ENCODE measurements at regions not wholly inside any gene's neighbourhood (a gene's known extent, or its start where the extent isn't known, plus 50 kb on each side); places are given as distances from the start of the nearest gene placed in this dataset.

DNA sequence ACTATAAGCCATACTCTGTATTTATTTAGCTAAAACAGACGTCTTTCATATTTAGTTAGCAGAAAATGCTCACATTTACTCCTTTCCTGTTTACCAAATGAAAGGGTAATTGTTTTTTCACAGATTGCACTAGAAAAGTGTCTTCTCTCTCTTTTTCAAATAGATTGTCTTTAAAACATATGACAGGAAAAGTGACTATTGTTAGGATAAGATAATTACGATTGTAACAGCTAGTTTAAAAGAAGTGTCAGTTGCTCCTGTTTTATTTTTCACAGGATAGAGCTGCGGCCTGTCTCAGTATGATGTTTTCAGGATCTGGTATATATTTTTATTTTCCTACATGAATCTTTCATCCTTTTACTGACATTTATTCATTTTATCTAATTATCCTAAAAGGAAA is 353.5 kb downstream of the FBXO8 start:
- TF ChIP-seq, protein P1, sequence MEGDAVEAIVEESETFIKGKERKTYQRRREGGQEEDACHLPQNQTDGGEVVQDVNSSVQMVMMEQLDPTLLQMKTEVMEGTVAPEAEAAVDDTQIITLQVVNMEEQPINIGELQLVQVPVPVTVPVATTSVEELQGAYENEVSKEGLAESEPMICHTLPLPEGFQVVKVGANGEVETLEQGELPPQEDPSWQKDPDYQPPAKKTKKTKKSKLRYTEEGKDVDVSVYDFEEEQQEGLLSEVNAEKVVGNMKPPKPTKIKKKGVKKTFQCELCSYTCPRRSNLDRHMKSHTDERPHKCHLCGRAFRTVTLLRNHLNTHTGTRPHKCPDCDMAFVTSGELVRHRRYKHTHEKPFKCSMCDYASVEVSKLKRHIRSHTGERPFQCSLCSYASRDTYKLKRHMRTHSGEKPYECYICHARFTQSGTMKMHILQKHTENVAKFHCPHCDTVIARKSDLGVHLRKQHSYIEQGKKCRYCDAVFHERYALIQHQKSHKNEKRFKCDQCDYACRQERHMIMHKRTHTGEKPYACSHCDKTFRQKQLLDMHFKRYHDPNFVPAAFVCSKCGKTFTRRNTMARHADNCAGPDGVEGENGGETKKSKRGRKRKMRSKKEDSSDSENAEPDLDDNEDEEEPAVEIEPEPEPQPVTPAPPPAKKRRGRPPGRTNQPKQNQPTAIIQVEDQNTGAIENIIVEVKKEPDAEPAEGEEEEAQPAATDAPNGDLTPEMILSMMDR (IDR thresholded peaks at IDR 0.05), result no peak
- no peak for TF ChIP-seq POLR2A (IDR thresholded peaks at IDR 0.05)
- no peak for TF ChIP-seq POLR2AphosphoS5 (IDR thresholded peaks at IDR 0.05)
- no peak for TF ChIP-seq EP300 (IDR thresholded peaks at IDR 0.05)
